ENCODE measurements at regions not wholly inside any gene's neighbourhood (a gene's known extent, or its start where the extent isn't known, plus 50 kb on each side); places are given as distances from the start of the nearest gene placed in this dataset.

GRCh38 chr5:106093134-106093533, 1577.6 kb downstream of the EFNA5 start:
- TF ChIP-seq CTCF (IDR thresholded peaks at IDR 0.05; ENCODE audit: extremely low read depth in 1 of 2, insufficient read depth in 1 of 2, low read depth in 1 of 2, low read length in 2 of 2) (no peak), EZH2 (IDR thresholded peaks at IDR 0.05; ENCODE audit: borderline replicate concordance, low read depth, low read length, severe bottlenecking) (no peak)
- TF ChIP-seq, protein P1, sequence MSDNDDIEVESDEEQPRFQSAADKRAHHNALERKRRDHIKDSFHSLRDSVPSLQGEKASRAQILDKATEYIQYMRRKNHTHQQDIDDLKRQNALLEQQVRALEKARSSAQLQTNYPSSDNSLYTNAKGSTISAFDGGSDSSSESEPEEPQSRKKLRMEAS (IDR thresholded peaks at IDR 0.05; ENCODE audit: insufficient read depth, insufficient read length), result no peak

Data from endothelial cell of umbilical vein (primary cell).